Activated CD8-positive, alpha-beta memory T cell treated with anti-CD3 and anti-CD28 coated beads for 1 hour (primary cell): ENCODE measurements at regions not wholly inside any gene's neighbourhood (a gene's known extent, or its start where the extent isn't known, plus 50 kb on each side); places are given as distances from the start of the nearest gene placed in this dataset.
A peak's percentile ranks its signal among the peaks of the same experiment; 100 is the strongest.

ENCODE experiments used
- DNase-seq, 2 donors: peaks; one replicate each; pipeline ENCODE4 v3.0.0-alpha.2; 2020; ENCODE audit warnings: low read depth in 1 of 2; ENCODE audit errors: extremely low read depth in 1 of 2

GRCh38 chr4:81965454-81965853 lies 408.3 kb downstream of the HNRNPD start:
- no peak for DNase-seq

- DNase-seq = no peak
Measured at GRCh38 chr4:81963763-81964020, 410.1 kb downstream of the HNRNPD start.

GRCh38 chr4:81963015-81963762 lies 410.6 kb downstream of the HNRNPD start:
- no peak for DNase-seq

GRCh38 chr4:81960961-81961360 lies 412.8 kb downstream of the HNRNPD start:
- DNase-seq = no peak

- no peak for DNase-seq
Measured at GRCh38 chr4:81954271-81954670, 419.5 kb downstream of the HNRNPD start.

- DNase-seq = no peak
Measured at GRCh38 chr4:81951891-81952455, 421.8 kb downstream of the HNRNPD start.

GRCh38 chr4:81946996-81947395 lies 426.8 kb downstream of the HNRNPD start:
- no peak for DNase-seq

- DNase-seq = no peak
Measured at GRCh38 chr4:81930506-81931238, 443.1 kb downstream of the HNRNPD start.

- DNase-seq = no peak
Measured at GRCh38 chr4:81923140-81923539, 450.7 kb downstream of the HNRNPD start.

GRCh38 chr4:81922313-81922712 lies 450.6 kb upstream of the RASGEF1B start:
- DNase-seq = no peak

- DNase-seq = no peak
Measured at GRCh38 chr4:81921751-81922159, 450.0 kb upstream of the RASGEF1B start.

- DNase-seq = no peak
Measured at GRCh38 chr4:81919810-81920209, 448.1 kb upstream of the RASGEF1B start.

GRCh38 chr4:81919223-81919622 lies 447.5 kb upstream of the RASGEF1B start:
- DNase-seq = no peak

- DNase-seq = no peak
Measured at GRCh38 chr4:81915430-81915829, 443.7 kb upstream of the RASGEF1B start.

- DNase-seq = no peak
Measured at GRCh38 chr4:81914623-81915022, 442.9 kb upstream of the RASGEF1B start.

- DNase-seq = peak; percentile 3 to 8
Measured at GRCh38 chr4:81913427-81913879, 441.7 kb upstream of the RASGEF1B start.

- no peak for DNase-seq
Measured at GRCh38 chr4:81912376-81913030, 440.8 kb upstream of the RASGEF1B start.

- no peak for DNase-seq
Measured at GRCh38 chr4:81906905-81907304, 435.2 kb upstream of the RASGEF1B start.

GRCh38 chr4:81905971-81906370 lies 434.3 kb upstream of the RASGEF1B start:
- no peak for DNase-seq

GRCh38 chr4:81904121-81904520 lies 432.4 kb upstream of the RASGEF1B start:
- DNase-seq = no peak

- no peak for DNase-seq
Measured at GRCh38 chr4:81903212-81903611, 431.5 kb upstream of the RASGEF1B start.
